A549 (cell line): ENCODE measurements at regions not wholly inside any gene's neighbourhood (a gene's known extent, or its start where the extent isn't known, plus 50 kb on each side); places are given as distances from the start of the nearest gene placed in this dataset.

ENCODE experiments used
- CHD2 ChIP-seq: fragments of 150-350 bp; IDR thresholded peaks from 2 replicates; pipeline ENCODE4 v1.6.1; 2014; ENCODE audit warnings: low read length; ENCODE audit not compliant: partially characterized antibody
- EP300 ChIP-seq, 2 experiments: fragments of >200 bp; sonication (Bioruptor Twin); formaldehyde crosslinking; IDR thresholded peaks; 2 replicates in 1 of 2; 3 replicates in 1 of 2; pipeline ENCODE4 v1.6.1; 2016 to 2017
- JUNB ChIP-seq: fragments of >200 bp; sonication (Bioruptor Twin); formaldehyde crosslinking; IDR thresholded peaks from 2 replicates; pipeline ENCODE4 v1.6.1; 2016
- NR3C1 ChIP-seq: fragments of >200 bp; sonication (Bioruptor Twin); formaldehyde crosslinking; IDR thresholded peaks from 3 replicates; pipeline ENCODE4 v1.6.1; 2017
- POLR2A ChIP-seq: IDR thresholded peaks from 2 replicates; pipeline ENCODE4 v1.6.1; 2012; ENCODE audit warnings: mild to moderate bottlenecking, low read length
- POLR2AphosphoS2 ChIP-seq: conservative IDR thresholded peaks from 2 replicates; pipeline ENCODE4 v1.6.1; 2012; ENCODE audit warnings: low read length, improper control_type of control experiment, inconsistent platforms
- RAD21 ChIP-seq, 2 experiments: fragments of >200 bp in 1 of 2; sonication (Bioruptor Twin) in 1 of 2; formaldehyde crosslinking in 1 of 2; IDR thresholded peaks in 1 of 2; conservative IDR thresholded peaks in 1 of 2; 2 replicates in 1 of 2; 3 replicates in 1 of 2; pipeline ENCODE4 v1.6.1; 2012 to 2018; ENCODE audit warnings: inconsistent platforms in 1 of 2
- RCOR1 ChIP-seq: fragments of 150-350 bp; IDR thresholded peaks from 2 replicates; pipeline ENCODE4 v1.6.1; 2014; ENCODE audit warnings: antibody characterized with exemption, low read length, low read depth
- SREBF2 ChIP-seq: fragments of 450-650 bp; IDR thresholded peaks from 2 replicates; pipeline ENCODE4 v1.6.1; 2014; ENCODE audit warnings: mild to moderate bottlenecking, moderate library complexity
- TF ChIP-seq, protein P1 (sequence below): fragments of >200 bp; sonication (Bioruptor Twin); formaldehyde crosslinking; IDR thresholded peaks from 3 replicates; pipeline ENCODE4 v1.5.1; 2016
- TF ChIP-seq, protein P2 (sequence below): IDR thresholded peaks from 2 replicates; pipeline ENCODE4 v1.6.1; 2012

DNA sequence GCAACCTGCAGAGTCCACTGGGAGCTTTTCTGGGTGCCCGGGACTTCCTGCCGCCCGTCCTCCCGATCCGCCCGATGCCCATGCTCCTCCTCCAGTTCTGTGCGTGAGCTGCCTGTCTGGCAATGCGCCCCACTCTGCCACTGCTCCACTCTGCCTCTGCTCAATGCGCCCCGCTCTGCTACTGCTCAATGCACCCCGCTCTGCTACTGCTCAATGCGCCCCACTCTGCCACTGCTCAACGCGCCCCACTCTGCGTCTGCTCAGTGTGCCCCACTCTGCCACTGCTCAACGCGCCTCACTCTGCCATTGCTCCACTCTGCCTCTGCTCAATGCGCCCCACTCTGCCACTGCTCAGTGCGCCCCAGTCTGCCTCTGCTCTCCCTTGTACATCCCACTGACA, 436.0 kb downstream of the NR2F1-AS1 start:
- TF ChIP-seq NR3C1 (no peak), RCOR1 (no peak), POLR2A (no peak), POLR2AphosphoS2 (no peak), JUNB (no peak), EP300 (IDR thresholded peaks at IDR 0.05) (no peak), CHD2 (no peak), SREBF2 (no peak), RAD21 (conservative IDR thresholded peaks at IDR 0.05 in 1 of 2, IDR thresholded peaks at IDR 0.05 in 1 of 2) (no peak)
- TF ChIP-seq, protein P1, sequence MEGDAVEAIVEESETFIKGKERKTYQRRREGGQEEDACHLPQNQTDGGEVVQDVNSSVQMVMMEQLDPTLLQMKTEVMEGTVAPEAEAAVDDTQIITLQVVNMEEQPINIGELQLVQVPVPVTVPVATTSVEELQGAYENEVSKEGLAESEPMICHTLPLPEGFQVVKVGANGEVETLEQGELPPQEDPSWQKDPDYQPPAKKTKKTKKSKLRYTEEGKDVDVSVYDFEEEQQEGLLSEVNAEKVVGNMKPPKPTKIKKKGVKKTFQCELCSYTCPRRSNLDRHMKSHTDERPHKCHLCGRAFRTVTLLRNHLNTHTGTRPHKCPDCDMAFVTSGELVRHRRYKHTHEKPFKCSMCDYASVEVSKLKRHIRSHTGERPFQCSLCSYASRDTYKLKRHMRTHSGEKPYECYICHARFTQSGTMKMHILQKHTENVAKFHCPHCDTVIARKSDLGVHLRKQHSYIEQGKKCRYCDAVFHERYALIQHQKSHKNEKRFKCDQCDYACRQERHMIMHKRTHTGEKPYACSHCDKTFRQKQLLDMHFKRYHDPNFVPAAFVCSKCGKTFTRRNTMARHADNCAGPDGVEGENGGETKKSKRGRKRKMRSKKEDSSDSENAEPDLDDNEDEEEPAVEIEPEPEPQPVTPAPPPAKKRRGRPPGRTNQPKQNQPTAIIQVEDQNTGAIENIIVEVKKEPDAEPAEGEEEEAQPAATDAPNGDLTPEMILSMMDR, result no peak
- TF ChIP-seq, protein P2, sequence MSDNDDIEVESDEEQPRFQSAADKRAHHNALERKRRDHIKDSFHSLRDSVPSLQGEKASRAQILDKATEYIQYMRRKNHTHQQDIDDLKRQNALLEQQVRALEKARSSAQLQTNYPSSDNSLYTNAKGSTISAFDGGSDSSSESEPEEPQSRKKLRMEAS, result no peak
